Pulmonary artery endothelial cell (primary cell): ENCODE measurements at regions not wholly inside any gene's neighbourhood (a gene's known extent, or its start where the extent isn't known, plus 50 kb on each side); places are given as distances from the start of the nearest gene placed in this dataset.
A peak's percentile ranks its signal among the peaks of the same experiment; 100 is the strongest.
"Not testable (repeated sequence)": the region's sequence is repeated elsewhere in the genome, so short reads cannot be mapped to it uniquely, and the experiment has no call there.

Source experiments
- DNase-seq: peaks from one replicate; pipeline ENCODE4 v3.0.0-alpha.2; 2011; ENCODE audit warnings: low read depth, low spot score

GRCh38 chrX:22795671-22796070, 204.1 kb upstream of the DDX53 start:
- DNase-seq: no peak

DNA sequence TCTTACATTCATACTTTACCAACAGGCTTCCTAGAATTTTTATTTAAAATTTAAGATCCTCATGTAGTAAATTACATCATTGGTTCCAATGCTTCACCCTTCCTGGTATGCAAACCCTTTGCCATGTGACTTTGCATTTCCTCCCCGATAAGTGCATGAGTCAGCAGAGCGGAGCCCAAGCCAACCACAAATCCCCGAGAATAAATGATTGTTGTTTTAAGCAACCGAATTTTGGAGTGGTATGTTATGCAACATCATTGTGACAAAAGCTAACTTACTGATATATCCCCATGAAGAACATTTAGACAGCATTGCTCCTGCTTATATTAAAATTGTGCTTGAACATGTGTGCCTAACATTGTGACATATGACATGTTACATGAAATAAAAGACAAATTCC, 199.4 kb upstream of the DDX53 start:
- DNase-seq: peak; percentile 3

- no peak for DNase-seq
These were observed 199.0 kb upstream of the DDX53 start for GRCh38 chrX:22800806-22801205.

DNA sequence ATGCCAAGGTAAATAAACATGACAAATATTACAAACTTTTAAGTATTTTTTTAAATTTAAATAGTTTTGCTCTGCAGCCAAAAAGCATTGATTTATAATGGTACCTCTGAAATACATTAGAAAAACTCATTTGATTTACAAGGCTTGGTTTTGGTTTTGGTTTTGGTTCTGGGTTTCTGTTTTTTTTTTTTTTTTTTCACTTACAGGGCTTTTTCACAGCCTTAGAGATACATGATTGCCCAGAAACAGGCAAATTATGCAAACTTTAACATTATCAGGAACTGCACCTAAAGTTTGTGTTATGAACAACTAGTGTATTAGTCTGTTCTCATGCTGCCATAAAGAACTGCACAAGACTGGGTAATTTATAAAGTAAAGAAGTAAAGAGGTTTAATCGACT, 196.4 kb upstream of the DDX53 start:
- no peak for DNase-seq

DNA sequence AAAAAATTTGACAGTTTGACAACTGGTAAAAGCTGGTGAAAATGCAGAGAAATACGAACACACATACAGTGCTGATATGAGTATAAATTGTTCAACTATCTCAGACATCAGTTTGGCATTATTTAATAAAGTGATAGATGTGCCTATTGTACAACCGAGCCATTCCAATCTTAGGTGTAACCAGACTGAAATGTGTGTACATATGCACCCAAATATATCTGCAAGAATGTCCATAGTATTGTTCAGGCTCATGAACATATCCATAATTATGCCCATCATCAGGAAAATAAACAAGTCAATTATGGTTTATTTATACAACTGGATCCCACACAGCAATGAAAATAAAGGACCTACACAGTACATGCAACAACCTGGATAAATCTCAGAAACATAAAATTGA, 188.9 kb upstream of the DDX53 start:
- no peak for DNase-seq

- DNase-seq: no peak
These were observed 181.7 kb upstream of the DDX53 start for GRCh38 chrX:22818061-22818460.

DNA sequence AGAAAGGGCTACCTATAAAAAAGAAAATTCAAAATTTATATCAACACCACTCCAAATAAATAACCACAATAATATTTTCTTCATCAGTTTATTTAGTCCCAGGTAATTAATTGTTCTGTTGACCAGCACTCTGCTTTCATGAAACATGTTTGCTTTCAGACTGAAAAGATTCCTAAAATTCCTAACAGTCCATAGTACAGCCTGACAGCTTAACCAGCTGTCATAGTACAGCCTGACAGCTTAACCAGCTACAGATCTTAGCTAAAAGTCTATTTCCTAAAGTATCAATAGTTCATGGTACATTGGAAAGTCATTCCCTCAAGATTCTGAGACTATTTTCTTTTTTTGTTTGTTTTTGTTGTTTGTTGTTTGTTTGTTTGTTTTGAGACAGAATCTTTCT, 144.1 kb upstream of the DDX53 start:
- DNase-seq: no peak

- no peak for DNase-seq
These were observed 140.1 kb upstream of the DDX53 start for GRCh38 chrX:22859642-22860041.

GRCh38 chrX:22866801-22867200, 133.0 kb upstream of the DDX53 start:
- DNase-seq: not testable (repeated sequence)

GRCh38 chrX:22882543-22882942, 117.2 kb upstream of the DDX53 start:
- no peak for DNase-seq

DNA sequence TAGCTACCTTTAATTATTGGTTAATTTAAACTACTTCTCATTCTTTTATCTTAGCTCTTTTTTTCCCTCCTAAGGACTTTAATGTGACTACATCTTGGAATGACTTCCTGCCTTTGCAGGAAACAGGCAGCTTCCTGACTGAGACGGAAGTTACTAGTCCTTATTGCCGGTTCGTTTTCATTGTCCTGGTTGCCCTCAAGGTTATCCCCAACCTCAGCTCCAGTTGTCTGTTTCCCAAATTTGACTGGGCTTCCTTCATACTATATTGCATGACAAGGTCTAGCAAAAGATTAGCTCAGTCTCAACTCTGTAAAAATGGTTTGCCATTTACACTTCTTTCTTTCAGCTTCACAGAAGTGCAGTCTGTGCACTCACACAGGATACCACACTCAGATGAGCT, 109.9 kb upstream of the DDX53 start:
- DNase-seq: no peak

DNA sequence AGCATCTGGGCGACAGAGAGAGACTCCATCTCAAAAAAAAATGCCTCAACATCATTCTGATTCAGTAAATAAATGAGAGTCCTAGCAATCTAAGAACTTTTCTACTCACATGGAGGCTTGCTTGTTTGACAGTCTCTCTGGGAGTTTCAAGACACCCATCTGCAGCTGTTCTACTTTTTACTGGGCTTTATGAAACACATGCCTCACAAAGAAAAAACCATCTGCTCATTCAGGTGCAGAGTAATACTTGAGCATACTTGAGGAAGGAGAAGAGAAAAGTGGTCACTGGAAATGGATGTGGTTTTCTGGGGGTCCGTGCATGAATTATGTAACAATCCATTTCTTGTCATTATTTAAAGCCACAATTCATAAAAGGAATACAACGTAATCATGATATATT, 87.1 kb upstream of the DDX53 start:
- no peak for DNase-seq

DNA sequence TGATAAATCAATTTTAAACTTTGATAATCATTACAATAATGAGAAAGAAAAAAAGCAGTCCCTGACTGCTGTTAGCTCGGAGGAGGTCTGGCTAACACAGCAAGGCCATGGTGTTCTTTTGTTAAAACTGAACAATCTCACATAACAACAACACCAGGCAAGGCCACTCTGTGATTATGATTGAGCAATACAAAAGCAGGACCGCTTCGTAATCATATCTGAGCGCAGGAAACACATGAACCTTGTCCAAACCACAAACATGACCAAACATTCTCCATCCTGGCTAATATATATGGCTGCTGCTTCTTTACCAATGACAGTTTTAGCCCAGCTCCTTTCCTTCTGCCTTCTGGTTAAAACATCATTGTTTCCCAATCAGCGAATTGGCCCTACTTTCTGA, 76.8 kb upstream of the DDX53 start:
- DNase-seq: no peak

DNA sequence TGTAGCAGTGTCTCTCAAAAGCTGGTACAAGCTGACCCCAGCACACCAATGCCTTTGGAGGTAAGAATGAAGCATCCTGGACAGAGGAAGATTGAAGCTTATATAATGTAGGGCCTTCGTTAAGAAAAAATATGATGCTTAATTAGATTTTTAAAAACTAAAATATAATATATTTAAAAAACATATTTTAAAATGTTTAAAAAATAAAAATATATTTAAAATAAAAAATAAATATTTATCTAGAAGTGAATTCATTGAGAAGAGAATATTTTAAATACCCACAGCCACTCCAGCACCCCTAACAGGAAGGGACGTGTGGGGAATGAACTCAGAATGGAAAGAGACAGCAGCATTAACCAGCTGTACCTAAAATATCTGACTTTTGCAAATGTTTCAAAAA, 65.1 kb upstream of the DDX53 start:
- DNase-seq: no peak

- no peak for DNase-seq
These were observed 54.8 kb upstream of the DDX53 start for GRCh38 chrX:22944945-22945344.
